Breast epithelium (tissue), 4 donors: ENCODE measurements at regions not wholly inside any gene's neighbourhood (a gene's known extent, or its start where the extent isn't known, plus 50 kb on each side); places are given as distances from the start of the nearest gene placed in this dataset.

Source experiments
- DNase-seq, 2 donors: peaks; one replicate each; pipeline ENCODE4 v3.0.0-alpha.2; 2019; ENCODE audit warnings: low spot score in 2 of 2
- H3K27ac ChIP-seq, 2 donors: fragments of 200-600 bp; sonication (generic) in 1 of 2; one replicate each; pipeline ENCODE4 v1.5.1; 2016 to 2019; ENCODE audit warnings: mild to moderate bottlenecking in 1 of 2
- H3K27me3 ChIP-seq, 2 donors: fragments of 200-600 bp; sonication (generic) in 1 of 2; one replicate each; pipeline versions ENCODE4 v1.5.1 to v1.6.0; 2017 to 2019; ENCODE audit warnings: control low read depth in 1 of 2, mild to moderate bottlenecking in 1 of 2
- H3K36me3 ChIP-seq: fragments of 200-600 bp; one replicate; pipeline ENCODE4 v1.5.1; 2019
- H3K4me1 ChIP-seq, 2 donors: fragments of 200-600 bp; sonication (generic); one replicate each; pipeline ENCODE4 v1.5.1; 2016 to 2019; ENCODE audit warnings: control low read depth in 1 of 2
- H3K4me3 ChIP-seq, 3 donors: fragments of 200-600 bp; sonication (generic); 1 replicate in 2 of 3; 2 replicates in 1 of 3; pipeline ENCODE4 v1.5.1; 2016 to 2019; ENCODE audit warnings: mild to moderate bottlenecking in 3 of 3, moderate library complexity in 2 of 3
- H3K9me3 ChIP-seq, 2 donors: fragments of 200-600 bp; sonication (generic) in 1 of 2; one replicate each; pipeline ENCODE4 v1.5.1; 2016 to 2019; ENCODE audit warnings: control low read depth in 1 of 2
- CTCF ChIP-seq, 3 donors: fragments of 450-650 bp; IDR thresholded peaks; one replicate each; pipeline ENCODE4 v1.5.1; 2016 to 2017; ENCODE audit warnings: antibody characterized with exemption in 3 of 3, mild to moderate bottlenecking in 3 of 3, moderate library complexity in 3 of 3
- POLR2A ChIP-seq: fragments of 450-650 bp; IDR thresholded peaks from one replicate; pipeline ENCODE4 v1.6.1; 2016; ENCODE audit warnings: antibody characterized with exemption, mild to moderate bottlenecking, moderate library complexity
- POLR2AphosphoS5 ChIP-seq, 3 donors: sonication (generic); formaldehyde crosslinking; IDR thresholded peaks; one replicate each; pipeline ENCODE4 v1.6.1; 2017; ENCODE audit warnings: antibody characterized with exemption in 3 of 3
- intact Hi-C: fragments of 100-400 bp; cut with DNase I; formaldehyde crosslinking; loops from one replicate; pipeline ENCODE4 v1.15.1; 2023; ENCODE audit warnings: low total_unique reads

DNA sequence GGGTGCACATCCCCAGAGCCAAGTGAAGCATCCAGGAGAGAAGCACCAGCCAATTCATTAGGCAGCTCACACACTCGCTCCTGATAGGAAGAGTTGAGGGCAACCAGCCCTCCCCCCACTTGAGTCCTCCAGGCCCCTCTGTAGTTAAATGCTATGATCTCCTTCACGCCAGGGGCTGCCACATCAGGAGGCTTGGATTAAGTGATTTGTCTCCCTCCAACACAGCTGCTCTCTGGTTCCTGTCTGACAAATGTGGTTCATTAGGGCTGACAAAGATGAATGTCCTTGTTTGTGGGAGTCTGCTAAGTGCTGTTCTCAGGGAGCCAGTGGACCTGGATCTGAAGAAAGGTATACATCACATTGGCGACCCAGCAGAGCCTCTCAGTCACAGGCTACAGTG, 94.5 kb upstream of the WSCD1 start:
- TF ChIP-seq POLR2A (no peak), POLR2AphosphoS5 (IDR thresholded peaks at IDR 0.05) (no peak), CTCF (IDR thresholded peaks at IDR 0.05) (no peak)
- DNase-seq, result no peak
- Histone ChIP-seq H3K27me3 (no peaks in the 10 kb centered on the region), H3K4me1 (no peaks in the 10 kb centered on the region), H3K9me3 (peaks cover 0 to 14% of the 10 kb centered on the region in 2 donors), H3K27ac (no peak overlapping the region), H3K36me3 (no peaks in the 10 kb centered on the region), H3K4me3 (no peak overlapping the region)
- intact Hi-C loops, result no loop called here

GRCh38 chr17:5976251-5976650, 93.9 kb upstream of the WSCD1 start:
- intact Hi-C loops, result no loop called here
- H3K4me3 ChIP-seq, result no peak overlapping the region
- peaks cover 0 to 14% of the 10 kb centered on the region in 2 donors for H3K9me3 ChIP-seq
- no peaks in the 10 kb centered on the region for H3K4me1 ChIP-seq
- no peak for DNase-seq
- H3K36me3 ChIP-seq, result no peaks in the 10 kb centered on the region
- no peak overlapping the region for H3K27ac ChIP-seq
- peaks cover 0 to 4% of the 10 kb centered on the region in 2 donors for H3K27me3 ChIP-seq
- TF ChIP-seq CTCF (IDR thresholded peaks at IDR 0.05) (no peak), POLR2A (no peak), POLR2AphosphoS5 (IDR thresholded peaks at IDR 0.05) (no peak)

- no peak for DNase-seq
- Histone ChIP-seq H3K27me3 (peaks cover 0 to 4% of the 10 kb centered on the region in 2 donors), H3K4me3 (no peak overlapping the region), H3K27ac (no peak overlapping the region), H3K9me3 (peaks cover 0 to 6% of the 10 kb centered on the region in 2 donors), H3K36me3 (no peaks in the 10 kb centered on the region), H3K4me1 (no peaks in the 10 kb centered on the region)
- intact Hi-C loops, result no loop called here
- TF ChIP-seq POLR2AphosphoS5 (IDR thresholded peaks at IDR 0.05) (no peak), POLR2A (no peak), CTCF (IDR thresholded peaks at IDR 0.05) (no peak)
Observed at GRCh38 chr17:5978496-5978895, 91.7 kb upstream of the WSCD1 start.

DNA sequence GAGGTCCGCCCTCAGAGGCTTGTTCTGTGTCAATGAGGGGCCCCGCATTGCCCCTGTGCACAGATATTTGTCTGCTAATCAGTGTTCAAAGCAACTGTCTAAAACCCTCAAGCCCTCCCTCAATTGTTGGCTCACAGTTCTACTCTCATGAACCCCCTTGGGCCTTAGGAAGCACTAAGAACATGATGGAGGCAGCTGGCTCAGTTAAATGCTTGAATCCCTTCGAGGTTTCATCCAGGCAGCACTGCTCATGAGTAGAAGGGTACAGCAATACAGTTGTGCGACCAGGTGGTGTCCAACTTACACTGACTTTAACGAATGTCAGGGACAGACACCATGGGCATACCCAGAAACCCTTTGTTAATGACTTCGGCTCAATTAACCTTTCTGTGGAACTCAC, 89.2 kb upstream of the WSCD1 start:
- Histone ChIP-seq H3K27me3 (peaks cover 0 to 4% of the 10 kb centered on the region in 2 donors), H3K9me3 (no peaks in the 10 kb centered on the region), H3K4me3 (no peak overlapping the region), H3K27ac (no peak overlapping the region), H3K4me1 (no peaks in the 10 kb centered on the region), H3K36me3 (no peaks in the 10 kb centered on the region)
- TF ChIP-seq CTCF (IDR thresholded peaks at IDR 0.05), result no peak
- no peak for TF ChIP-seq POLR2AphosphoS5 (IDR thresholded peaks at IDR 0.05)
- TF ChIP-seq POLR2A, result no peak
- intact Hi-C loops, result no loop called here
- no peak for DNase-seq

- H3K27ac ChIP-seq, result no peak overlapping the region
- no peaks in the 10 kb centered on the region for H3K4me1 ChIP-seq
- DNase-seq, result no peak
- intact Hi-C loops, result no loop called here
- no peaks in the 10 kb centered on the region for H3K9me3 ChIP-seq
- H3K27me3 ChIP-seq, result no peaks in the 10 kb centered on the region
- no peak overlapping the region for H3K4me3 ChIP-seq
- TF ChIP-seq POLR2A (no peak), POLR2AphosphoS5 (IDR thresholded peaks at IDR 0.05) (no peak), CTCF (IDR thresholded peaks at IDR 0.05) (no peak)
- no peaks in the 10 kb centered on the region for H3K36me3 ChIP-seq
Observed at GRCh38 chr17:5986644-5987043, 83.5 kb upstream of the WSCD1 start.
